ENCODE measurements at regions not wholly inside any gene's neighbourhood (a gene's known extent, or its start where the extent isn't known, plus 50 kb on each side); places are given as distances from the start of the nearest gene placed in this dataset.
"Not testable (repeated sequence)": the region's sequence is repeated elsewhere in the genome, so short reads cannot be mapped to it uniquely, and the experiment has no call there.

DNA sequence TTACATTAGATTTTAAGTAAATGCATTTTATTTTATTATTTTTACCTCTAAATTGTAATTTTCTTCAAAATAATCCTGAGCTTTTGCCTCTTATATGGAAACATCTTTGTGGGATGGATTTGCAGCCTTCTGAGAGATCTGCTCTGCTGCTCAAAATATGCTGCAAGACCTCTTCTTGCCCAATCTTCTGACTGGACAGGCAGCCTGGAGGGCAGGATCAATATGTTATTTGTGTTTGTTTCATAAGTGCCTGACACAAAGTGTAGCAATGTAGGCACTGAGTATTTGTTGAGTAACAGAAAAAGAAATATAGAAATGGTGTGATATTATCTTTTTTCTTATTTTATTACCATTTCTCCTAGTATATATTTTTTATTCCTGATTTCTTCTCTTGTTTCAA is 1106.9 kb downstream of the TMTC2 start:
- DNase-seq = no peak

DNA sequence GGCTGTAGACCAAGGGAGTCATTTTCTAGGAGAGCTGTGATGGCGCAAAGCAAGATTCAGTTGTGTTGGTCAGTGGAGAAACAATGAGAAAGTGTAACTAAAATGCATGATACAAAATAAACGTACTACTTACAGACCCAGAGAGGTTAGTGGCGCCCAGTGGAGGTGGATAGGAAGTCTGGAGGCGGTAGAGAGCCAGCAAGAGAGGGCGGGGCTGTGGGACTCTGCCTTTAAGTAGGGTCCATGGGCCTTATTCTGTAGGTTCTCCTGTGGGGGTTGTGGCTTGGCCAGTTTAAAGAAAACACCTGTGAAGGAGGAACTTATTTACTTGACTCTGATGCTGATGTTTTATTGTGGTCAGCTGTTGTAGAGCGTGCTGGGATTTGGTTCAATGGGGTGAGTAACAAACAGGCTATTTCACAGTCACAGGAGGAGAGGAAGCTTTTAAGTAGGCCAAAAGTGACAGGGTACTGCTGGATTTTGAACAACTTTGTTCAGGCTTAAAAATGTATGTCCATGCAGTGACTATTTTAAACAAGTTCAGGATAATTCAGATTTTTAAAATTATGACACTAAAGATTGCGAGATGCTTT is 1097.7 kb downstream of the TMTC2 start:
- no peak for DNase-seq

DNA sequence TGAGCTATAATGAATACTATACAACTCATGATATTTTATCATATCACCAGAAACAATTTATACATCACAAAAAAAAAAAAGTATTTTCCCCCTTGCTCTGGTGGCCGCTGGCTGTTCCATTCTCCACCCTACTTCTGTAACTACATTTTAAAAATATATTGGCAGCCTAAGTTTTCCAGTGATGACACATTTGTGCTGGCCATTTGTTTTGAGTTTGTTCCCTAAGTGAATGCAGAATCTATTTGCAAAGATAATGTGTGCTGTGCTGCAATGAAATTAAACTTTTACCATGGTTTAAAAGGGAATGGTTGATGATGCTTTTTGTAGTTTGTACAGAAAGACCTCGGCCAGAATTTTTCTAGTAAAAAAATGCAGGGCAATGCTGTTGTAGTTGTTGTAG is 1092.8 kb downstream of the TMTC2 start:
- no peak for DNase-seq

DNA sequence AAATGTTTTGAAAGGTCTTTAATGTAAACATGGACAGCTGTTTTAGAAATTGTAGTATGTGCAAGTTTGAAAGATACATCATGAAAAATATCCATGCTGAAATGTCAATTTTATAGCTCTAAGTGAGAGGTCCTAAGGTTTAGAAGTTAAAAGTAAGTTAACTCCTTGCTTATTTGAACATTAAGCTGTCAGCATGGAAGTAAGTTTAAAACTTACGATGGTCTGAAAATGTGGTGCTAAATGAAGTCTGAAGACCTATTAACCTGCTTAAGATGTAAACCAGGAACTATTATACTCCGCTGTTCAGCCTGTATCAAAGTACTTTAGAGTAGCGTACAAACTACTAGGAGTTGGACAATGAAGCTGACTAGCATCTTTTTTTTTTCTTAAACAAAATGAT is 1082.4 kb downstream of the TMTC2 start:
- DNase-seq = no peak

DNA sequence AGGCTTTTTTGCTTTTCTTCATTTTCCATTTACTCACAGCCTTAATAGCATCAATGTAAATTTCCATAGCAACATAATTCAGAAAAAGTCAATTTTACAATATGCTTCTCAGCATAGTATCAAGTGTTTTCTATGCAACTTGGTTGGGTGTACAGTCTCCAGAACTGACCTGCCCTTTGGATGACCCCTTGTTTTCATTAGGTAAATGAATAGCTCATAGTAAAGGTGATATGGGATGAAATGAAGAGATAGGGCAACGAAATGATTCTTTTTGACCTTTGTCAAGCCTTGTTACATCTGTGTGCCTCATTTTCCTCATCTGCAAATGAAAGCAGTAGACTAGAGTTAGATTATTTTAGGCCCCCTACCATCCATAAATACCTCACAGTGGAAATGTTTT is 1081.0 kb downstream of the TMTC2 start:
- no peak for DNase-seq

DNA sequence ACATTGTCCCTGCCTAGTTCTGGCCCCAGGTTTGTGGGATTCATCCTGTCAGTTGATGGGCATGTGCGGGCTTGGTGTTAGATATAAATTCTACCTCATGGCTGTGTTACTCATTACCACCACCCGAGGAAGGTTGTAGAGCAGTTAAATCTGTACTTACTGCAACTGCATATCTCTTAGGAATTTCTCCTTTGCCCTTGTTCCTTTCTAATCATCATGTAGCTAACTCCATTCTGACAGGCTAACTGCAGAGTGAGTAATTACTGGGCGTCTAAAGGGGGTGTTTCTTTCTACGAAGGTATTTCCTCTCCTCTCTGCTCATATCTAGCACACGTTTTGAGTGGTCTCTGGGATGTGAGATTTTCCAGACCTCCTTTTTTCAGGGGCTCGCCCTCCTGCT is 1076.7 kb downstream of the TMTC2 start:
- peak; percentile 97 for DNase-seq

DNA sequence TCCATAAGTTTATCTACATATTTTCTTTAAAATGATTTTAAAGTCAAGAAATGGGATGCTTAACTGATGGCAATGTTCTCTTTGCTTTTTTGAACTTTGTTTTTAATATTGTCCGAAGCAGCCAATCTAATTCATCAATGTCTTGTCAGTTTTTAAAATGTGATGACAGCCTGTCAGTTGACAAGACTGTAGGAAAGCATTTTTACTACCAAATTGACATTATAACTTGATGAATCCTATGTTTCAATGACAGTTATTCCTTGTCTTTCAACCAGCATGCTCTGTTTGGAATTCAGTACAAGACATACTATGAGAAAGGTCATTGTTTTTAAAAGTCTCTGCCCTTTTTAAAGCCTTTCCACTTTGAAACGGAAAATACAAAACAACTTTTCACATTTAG is 1073.2 kb downstream of the TMTC2 start:
- DNase-seq = no peak

DNA sequence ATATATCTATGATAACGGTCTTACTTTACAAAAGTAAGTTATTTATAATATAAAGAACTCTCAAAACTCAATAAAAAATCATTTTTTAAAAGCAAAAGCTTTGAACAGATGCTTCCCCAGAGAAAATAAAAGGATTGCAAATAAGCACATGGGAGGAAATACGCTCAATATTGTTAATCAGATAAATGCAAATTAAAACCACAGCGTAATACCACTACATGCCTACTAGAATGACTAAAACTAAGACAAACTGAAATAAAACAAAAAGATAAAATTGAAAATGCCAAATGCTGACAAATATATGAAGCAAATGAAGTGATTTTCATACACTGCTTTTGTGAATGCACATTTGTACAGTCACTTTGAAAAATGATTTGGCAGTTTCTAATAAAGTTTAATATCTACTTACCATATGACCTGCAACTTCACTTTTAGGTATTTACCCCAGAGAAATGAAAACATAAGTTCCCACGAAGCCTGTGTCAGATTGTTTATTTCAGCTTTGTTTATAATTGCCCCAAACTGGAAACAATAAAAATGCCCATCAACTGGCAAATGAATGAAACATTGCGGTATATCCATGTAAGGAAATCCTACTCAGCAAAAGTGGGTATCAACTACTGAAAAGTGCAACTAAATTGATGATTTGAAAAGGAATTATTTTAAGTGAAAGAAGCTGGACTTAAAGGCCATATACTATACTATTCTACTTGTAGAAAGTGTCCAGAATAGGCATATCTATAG is 1072.4 kb downstream of the TMTC2 start:
- no peak for DNase-seq

DNA sequence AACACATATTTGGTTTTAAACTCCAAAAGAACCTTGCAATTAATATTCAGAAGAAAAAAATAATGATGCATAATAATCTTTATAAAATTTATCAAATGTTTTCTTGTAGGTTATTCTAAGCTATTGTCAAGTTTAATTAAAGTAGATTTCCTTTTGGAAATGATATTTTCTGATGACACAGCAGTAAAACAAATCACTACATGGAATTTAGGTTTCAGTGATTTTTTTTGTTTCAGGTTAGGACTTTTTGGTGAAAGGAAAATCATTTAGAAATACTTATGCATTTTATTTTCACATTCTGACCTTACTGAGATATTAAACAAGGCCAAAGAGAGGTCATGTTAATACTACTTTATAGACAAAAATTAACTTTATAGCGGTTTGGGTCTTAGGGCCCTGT is 1067.2 kb downstream of the TMTC2 start:
- no peak for DNase-seq

DNA sequence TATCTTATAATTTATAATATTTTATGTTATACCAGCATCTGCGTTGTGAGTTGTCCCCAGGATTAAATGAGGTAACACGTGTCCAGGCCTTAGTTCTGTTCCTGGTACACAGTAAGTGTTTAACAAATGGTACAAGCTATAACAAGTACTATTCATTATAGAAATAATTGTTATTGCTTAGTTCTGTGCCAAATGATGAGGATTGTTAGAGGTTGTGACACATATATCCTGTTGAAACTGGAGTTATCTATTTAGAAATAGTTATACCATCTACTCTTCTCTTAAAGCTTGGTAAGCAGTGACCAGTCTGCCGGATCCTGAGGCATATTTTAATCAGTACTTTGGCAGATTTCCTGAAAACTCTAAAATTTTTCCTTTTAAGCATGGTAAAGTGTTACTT is 1066.5 kb downstream of the TMTC2 start:
- no peak for DNase-seq

DNA sequence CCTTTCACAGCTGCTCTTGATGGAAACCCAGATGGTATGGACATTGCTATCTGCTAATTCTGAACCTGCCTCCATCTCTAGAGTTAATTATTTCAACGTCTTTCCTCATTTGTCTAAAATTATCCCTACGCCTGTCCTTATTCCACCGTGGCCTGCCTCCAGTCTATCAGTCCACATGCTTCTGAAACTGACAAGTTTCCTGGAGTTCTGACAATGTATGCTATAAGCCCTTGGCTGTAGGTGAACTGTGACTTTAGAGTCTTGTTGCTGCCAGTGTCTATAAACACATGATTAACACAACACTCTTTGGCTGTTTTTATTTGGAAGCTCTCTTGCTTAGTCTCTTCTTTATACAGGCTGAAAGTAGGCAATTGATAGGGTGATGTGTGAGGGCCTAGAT is 1052.9 kb downstream of the TMTC2 start:
- DNase-seq = no peak

DNA sequence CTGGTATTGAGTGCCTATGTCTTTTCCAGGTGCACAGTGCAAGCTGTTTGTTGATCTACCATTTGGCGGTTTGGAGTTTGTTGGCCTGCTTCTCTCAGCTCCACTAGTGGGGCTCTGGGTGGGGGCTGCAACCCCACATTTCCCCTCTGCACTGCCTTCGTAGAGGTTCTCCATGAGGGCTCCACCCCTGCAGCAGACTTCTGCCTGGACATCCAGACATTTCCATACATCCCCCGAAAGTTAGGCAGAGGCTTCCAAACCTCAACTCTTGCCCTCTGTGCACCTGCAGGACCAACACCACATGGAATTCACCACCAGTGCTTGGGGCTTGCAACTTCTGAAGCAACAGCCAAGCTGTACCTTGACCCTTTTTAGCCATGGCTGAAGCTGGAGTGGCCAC is 1024.1 kb downstream of the TMTC2 start:
- no peak for DNase-seq

DNA sequence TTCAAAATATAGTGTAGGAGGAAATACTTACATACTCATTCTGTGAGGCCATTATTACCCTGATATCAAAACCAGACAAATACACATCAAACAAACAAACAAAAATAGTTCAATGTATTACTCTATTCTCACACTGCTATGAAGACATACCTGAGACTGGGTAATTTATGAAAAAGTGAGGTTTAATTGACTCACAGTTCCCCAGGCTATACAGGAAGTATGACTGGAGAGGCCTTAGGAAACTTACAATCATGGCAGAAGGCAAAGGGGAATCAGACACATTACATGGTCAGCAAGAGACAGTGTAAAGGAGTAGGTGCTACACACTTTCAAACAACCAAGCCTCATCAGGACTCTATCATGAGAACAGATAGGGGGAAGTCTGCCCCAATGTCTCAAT is 1023.2 kb downstream of the TMTC2 start:
- no peak for DNase-seq

DNA sequence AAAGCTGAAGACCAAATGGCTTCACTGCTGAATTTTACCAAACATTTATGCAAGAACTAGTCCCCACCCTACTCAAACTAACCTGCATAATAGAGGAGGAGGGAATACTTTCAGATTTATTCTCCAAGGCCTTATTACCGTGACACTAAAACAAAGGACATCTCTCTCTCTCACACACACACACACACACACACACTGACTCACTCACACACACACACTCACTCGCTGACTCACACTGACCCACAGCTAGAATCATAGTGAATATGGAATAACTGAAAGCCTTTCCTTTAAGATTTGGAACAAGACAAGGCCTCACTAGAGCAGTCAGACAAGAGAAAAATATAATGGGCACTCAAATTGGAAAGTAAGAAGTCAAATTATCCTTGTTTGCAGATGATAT is 1014.1 kb downstream of the TMTC2 start:
- peak; percentile 29 for DNase-seq

DNA sequence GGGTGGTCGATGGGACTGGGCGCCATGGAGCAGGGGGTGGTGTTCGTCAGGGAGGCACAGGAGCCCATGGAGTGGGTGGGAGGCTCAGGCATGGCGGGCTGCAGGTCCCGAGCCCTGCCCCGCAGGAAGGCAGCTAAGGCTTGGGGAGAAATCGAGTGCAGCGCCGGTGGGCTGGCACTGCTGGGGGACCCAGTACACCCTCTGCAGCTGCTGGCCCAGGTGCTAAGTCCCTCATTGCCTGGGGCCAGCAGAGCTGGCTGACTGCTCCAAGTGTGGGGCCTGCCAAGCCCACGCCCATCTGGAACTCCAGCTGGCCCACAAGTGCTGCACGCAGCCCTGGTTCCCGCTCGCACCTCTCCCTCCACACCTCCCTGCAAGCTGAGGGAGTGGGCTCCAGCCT is 1009.6 kb downstream of the TMTC2 start:
- DNase-seq = not testable (repeated sequence)

DNA sequence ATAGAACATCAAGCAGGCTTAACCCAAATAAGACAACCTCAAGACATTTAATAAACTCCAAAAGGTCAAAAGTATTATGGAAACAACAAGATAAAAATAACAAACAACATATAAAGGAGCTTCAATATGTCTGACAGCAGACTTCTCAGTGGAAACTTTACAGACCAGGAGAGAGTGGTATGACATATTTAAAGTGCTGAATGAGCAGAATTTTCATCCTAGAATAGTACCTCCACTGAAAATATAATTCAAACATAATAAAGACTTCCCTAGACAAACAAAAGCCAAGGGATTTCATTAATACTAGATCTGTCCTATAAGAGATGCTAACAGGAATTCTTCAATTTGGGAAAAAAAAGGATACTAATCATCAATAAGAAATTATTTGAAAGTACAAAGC is 1005.0 kb downstream of the TMTC2 start:
- no peak for DNase-seq

DNA sequence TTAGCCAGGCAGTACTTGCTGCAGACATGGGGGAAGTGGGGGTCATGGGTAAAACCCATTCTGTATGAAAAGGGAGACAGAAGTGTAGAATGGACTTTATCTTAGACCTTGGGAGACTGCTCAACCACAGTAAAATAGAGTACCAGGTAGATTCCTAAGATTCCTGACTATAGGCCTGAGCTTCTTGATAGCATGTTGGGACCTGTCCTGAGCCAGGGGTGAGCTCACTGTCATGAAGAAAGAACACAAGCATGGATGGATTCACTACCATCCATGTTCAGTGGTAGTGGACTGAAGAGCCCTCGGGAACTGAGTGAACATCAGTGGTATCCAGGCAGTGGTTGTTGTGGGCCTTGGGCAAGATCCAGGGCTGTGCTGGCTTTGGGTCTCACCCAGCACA is 1003.8 kb downstream of the TMTC2 start:
- no peak for DNase-seq

DNA sequence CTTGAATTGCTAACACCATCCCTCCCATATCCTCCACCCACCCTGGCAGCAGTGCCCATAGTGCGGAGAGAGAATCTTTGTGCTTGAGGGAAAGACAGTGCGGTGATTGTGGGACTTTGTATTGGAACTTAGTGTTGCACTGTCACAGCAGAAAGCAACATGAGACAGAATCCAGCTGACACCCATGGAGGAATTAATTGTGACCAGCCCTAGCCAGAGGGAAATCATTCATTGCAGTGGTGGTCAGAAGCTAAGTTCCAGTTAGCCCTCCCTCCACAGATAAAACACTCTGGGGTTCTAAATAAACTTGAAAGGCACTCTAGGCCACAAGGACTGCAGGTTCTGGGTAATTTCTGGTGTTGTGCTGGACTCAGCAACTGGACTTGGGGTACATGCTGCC is 1002.6 kb downstream of the TMTC2 start:
- DNase-seq = no peak

DNA sequence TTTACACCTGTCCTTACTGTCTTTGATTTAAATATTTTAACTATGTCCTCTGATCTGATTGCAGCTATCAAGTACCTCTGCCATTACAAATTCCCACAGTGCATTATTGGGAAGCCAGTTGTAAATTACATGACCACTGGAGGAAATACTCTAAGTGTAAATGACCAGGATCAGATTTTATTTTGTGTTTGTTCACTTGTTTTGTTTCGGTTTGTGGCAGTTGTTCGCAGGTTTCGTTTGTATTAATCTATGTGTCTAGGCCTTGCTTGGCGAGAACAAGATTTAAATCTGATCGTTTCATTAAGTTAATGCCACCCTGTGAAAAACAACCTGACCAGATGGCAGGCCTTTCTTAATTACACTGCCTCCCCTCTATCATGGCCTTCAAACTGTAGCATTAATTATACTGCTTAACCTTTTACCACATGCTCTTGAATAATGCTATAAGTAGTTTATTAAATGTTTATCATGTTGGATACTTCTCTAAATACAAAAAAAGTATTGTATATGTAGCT is 990.1 kb downstream of the TMTC2 start:
- DNase-seq = no peak

DNA sequence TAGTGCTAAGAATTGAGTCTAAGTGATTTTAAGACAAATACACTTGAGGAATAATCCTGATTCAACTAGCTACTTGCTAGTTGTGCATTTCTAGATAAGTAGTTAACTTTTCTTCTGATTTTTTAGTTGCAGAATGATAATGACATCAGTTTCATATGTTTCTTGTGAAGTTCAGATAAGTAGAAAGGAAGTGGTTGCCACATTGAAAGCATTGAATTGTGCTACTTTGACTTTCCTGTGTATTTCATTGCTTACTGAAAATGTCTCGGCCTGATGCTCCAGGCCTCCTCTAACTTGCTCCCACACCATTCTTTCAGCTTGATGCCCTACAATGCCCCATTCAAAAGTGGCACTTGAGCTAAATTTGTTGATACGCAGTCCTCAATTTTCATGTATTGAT is 980.0 kb downstream of the TMTC2 start:
- DNase-seq = peak; percentile 11

DNA sequence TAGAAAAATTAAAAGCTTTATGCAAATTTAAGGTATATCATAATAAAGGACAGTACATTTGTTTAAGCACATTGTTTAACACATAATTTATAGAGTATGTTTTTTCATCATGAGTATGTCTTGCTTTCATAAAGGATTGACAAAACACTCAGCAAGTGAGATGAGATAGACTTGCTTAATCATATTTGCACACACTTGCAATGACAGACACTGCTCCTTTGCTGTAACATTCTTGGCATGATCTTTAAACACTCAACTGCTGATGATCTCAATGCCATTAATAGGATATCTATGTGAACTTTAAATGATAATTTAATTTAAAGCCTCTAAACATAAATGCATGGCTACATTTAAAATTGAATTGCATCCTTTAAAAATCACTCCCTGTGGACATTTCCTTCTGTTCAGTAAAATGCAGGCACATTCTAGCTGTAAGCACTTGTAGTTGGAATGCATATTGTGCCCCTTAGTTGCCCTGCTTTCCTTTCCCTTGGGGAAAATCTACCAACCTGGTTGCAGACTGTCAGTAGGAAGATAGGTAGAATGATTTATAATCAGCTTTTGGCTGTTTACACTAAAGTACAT is 979.0 kb downstream of the TMTC2 start:
- peak; percentile 24 for DNase-seq

DNA sequence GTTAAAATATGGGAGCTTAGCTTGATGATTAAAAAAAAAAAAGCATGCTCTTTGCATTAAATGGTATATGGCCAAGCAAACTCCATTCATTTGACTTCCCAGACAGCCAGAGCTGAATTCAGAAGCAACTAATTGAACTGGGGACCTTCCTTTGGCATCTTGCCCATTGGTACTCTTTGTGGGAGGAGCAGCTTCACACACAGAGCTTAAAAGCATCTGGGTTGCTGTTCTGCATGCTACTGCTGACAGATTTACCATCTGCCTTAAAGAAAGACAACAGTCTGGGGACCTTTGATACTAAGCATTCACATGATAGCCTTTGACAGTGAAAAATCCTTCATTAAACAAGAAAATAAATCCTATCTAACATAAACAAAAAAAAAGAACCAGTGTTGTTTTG is 977.9 kb downstream of the TMTC2 start:
- no peak for DNase-seq

DNA sequence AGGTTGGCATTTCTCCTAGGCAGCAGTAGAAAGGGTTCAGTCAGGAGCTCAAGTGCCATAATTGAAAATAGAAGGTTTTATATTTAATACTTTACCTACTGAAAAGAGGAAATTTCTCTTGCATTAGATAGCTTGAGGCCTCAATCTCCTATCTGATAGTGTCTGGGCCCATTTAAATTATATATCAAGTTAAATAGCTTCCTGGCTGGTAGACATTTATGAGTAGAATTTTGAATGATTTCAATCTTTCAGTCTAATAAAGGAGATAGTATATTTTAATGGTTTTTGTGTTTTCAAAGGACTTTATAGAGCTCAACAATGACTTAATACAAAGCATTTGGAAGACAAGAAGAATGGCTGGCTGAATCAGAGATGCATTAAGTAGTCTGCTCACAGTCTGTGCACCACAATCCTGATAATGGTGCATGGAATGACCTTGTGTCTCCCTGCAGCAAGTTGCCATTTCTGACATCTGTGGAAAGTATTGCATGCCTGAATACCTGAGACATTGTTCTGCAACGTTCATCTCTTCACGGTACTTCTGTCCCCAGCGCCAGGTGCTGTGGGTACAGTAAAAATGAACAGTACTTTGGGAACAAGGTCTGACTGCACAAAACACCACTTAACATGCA is 974.1 kb downstream of the TMTC2 start:
- DNase-seq = no peak

DNA sequence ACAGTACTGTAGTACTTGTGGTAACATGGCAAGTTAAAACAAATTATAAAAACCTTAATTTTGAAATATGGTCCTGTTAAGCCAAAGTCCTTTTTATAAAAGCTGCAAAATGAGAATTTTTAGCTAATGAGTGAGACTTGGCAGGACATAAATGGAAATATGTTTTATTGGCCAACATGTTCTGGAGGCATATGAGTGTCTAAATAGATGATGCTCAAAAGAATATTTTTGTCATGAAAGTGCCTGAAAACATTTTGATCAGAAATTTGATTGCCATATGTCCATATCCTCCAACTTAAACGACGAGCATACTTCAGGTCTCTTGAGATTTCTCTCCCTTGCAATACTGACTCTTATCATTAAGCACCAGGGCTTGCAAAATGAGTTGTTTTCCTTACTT is 972.6 kb downstream of the TMTC2 start:
- no peak for DNase-seq
